Stimulated activated CD4-positive, alpha-beta T cell treated with anti-CD3 and anti-CD28 coated beads, Interleukin-4, amount 100 ng/mL, for 24 hours (primary cell): ENCODE measurements at regions not wholly inside any gene's neighbourhood (a gene's known extent, or its start where the extent isn't known, plus 50 kb on each side); places are given as distances from the start of the nearest gene placed in this dataset.
"Not testable (repeated sequence)": the region's sequence is repeated elsewhere in the genome, so short reads cannot be mapped to it uniquely, and the experiment has no call there.

Source experiments
- DNase-seq: peaks from one replicate; pipeline ENCODE4 v3.0.0-alpha.2; 2020

DNA sequence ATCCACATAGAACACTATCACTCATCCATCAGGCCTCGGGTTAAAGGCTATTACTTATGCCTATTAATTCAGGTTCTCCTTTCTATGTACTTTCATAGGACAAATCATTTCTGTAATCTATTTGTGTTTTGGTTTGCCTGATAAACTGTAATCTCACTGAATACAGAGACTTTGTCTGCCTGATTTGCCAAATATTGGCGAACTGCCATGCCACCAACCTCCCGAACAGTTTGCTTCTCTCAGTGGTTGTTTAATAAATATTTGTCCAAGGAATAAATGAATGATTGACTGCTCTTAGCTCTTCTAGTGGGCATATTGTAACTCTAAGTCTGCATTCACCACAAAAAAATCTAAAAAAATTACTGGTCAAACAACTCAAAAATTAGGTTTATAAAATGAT lies 170.1 kb upstream of the ZFP64 start:
- DNase-seq = no peak

DNA sequence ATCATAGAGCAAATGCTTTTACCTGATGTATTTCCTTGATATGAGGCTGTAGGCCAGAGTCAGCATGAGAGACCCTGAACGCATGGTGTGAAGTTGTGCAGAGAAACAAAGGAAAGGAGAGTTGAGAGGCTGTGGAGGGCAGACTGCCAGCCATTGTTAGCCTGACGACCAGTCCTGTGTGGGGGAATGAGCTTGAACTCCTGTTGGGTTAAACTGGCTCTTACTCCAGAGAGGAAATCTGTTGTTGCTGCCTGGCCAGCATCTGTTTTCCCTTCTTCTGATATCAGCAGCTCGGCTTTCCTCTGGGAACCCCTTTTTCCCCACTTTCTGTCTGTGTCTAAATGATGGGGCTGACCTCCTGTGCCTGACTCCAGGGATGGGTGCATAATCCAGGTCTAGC lies 158.2 kb upstream of the ZFP64 start:
- no peak for DNase-seq

- DNase-seq = no peak
These were observed 156.9 kb upstream of the ZFP64 start for GRCh38 chr20:52348434-52348833.

GRCh38 chr20:52346797-52347196 lies 155.2 kb upstream of the ZFP64 start:
- no peak for DNase-seq

DNA sequence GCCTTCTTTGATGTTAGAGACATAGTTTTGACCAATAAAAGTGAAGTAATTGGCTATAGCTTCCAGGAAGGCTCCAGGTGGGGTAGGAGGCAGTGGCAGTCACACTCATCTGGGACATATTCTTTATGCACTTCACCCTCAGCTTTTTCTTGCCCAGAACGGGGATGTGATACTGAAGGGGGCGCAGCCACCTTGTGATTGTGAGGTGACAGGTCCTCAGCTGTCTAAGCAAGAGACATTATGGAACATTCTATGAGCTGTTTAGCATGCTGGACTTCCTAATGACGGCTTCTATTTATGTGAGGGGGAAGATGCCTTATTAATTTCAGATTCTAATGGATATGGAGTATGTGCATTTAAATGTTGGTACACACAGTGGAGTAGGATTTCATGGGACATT lies 151.3 kb upstream of the ZFP64 start:
- no peak for DNase-seq

DNA sequence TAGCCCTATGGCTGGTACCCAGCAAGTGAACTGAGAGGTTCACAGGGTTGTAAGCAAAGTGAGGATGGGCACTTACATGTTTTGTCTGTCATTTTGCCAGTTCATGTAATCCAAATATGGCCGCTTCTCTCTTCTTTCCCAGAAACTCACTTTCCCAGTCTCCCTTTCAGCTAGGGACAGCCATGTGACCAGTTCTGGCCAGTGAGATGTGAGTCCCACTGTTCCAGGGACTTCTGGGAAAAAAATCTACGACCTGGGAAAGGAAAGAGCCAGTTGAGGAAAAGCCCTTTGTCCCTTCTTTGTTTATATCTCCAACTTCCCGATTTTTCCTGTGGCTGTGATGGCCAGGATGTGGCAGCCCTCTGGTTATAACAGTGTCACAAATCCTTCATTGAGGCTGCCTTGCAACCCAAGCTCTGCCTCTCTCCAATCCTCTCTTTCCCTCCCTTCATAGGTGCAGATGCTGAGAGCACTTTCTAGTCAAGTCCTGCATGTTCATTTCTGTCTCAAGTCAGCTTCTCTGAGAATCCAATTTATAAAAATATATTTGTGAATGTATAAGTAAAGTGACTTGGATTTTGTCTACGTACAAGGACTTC lies 148.6 kb upstream of the ZFP64 start:
- no peak for DNase-seq

DNA sequence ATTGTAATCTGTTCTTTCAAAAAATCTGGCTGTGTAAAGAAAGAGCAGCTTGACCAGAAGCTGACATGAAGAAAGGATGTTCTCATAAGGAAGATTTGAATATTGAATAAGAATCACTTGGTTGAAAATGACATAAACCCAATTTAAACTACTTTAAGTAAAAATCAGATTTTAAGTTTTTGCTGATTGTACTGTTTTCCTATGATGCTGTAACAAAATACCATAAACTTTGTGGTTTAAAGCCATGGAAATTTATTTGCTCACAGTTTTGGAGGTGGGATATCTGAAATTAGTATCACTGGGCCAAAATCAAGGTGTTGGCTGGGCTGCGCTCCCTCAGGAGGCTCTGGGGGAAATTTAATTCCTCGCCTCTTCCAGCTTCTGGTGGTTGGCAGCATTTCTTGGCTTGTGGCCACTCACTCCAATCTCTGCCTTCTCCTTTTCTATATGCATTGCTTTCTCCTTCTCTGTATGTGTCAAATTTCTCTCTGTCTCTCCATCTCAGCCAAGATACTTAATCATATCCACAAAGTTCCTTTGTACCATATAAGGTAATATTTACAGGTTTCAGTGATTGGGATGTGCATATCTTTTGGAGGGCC lies 141.2 kb upstream of the ZFP64 start:
- DNase-seq = no peak

DNA sequence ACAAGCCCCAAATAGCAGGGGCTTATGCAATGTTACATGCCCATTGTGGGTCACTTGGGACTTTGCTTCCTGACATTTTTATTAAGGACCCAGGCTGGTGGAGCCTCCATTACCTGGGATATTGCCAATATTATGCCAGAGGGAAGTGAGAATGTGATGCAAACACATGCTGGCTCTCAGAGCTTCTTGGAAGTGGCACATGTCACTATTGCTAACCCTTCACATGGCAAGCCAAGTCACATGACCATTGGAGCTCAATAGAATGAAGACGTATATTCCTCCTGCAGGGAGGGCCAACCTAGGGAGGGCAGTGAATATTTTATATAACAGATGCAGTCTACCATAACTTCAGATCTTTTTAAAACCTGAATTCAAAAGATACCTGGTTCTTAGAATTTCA lies 140.7 kb upstream of the ZFP64 start:
- DNase-seq = no peak

DNA sequence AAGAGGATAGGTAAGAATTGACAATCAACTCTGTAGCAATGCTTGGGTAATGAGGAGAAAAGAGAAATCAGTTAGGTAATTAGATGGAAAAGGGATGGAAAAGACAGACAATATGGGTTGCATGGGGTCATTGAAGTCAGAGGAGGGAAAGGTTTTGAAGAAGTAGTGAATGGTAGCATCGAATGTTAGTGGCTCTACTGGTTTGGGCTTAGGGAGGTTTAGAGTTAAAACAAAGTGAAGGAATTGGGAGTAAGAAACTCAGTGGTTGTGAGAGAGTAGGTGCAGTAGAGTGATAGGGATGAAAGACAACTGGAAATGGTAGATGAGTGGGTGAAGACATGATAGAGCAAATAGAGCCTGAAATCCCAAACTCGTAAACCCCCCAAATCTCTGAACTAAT lies 140.1 kb upstream of the ZFP64 start:
- DNase-seq = no peak

GRCh38 chr20:52321396-52321795 lies 129.8 kb upstream of the ZFP64 start:
- DNase-seq = no peak

DNA sequence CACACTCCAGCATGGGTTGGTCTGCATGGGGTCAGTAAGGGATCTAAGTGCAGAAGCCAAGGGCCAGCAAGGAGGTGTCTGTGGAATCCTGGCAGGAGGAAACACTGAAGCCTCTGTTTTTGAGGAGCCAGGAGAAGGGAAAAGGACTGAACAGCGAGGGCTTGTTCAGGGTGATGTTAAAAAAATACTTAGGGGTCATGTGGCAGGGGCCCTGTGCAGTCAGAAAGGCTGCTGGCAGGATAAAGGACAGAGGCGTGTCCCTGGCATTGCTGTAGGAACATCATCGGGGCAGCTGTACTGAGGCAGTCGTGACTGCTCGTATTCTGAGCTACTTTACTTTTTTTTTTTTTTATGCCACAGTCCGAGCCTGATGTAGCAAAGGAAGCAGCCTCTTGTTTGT lies 127.1 kb upstream of the ZFP64 start:
- DNase-seq = no peak

DNA sequence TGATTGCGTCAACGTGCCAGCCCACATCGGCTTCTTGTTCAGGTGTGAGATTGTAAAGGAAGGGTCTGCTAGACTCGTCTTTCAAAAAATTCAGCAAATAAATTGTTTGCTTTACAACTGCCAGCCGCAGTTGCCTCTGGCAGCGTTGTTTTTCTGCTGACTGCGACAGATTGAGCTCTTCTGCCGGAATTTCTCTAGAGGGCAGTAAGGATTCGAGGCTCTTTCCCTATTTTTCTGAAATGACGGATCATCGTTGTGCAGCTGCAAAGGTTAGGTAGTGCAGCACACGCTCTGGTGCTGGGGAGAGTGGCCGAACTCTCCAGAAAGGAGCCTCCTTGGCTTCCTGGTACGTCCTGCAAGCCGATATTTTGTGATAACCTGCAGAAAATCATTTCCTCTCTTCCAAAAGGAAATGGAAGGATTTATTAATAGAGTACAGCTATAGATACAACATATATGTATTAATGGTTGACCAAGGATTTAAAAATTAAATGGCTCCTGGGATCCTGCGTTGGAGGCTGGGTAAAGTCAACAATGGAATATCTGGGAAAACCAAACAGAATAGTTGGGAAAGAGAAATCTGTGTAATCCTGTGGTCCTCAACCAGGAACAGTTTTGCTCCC lies 121.9 kb upstream of the ZFP64 start:
- no peak for DNase-seq

- peak; percentile 74 for DNase-seq
These were observed 120.7 kb upstream of the ZFP64 start for GRCh38 chr20:52312132-52312729.

DNA sequence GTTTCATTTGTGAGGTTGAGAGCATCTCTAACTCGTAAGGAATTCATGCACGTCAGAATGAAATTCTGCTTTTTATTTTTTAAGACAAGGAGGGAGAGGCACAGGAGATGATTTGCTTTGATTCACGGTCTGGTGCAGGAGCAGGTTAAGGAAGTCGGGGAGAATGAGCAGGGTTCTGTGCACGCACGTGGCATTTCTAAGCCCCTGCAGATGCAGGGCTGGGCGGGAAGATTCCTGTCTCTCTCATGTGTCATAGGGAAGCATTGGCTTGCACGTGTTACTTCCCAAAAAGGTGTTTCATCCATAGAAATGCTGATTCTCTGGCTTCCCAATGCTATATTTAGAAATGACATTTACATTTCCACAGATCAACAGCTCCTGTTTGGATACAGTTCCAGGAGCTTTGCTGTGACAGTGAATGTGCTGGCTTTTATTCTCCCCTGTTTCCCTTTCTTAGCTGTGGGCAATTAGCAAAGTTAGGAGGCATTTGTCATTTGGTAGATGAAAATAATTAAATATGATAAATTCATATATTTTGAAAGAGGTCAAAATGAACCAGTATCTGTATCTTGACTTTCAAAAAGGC lies 119.7 kb upstream of the ZFP64 start:
- no peak for DNase-seq

GRCh38 chr20:52309181-52309580 lies 117.6 kb upstream of the ZFP64 start:
- no peak for DNase-seq

DNA sequence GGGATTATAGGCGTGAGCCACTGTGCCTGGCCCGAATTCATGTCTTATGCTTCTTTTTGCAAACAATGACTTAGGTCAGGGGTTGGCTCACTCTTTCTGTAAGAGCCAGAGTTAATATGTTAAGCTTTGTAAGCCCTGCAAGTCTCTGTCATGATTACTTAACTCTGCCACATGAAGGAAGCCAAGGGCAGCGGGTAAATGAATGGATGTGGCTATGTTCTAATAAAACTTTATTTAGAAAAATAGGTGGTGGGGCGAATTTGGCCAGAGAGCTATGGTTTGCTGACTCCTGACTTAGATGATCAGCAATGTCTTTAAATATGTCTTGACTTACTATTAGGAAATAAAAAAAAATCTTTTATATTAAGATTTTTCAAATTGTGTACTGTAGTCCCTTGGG lies 114.9 kb upstream of the ZFP64 start:
- no peak for DNase-seq

DNA sequence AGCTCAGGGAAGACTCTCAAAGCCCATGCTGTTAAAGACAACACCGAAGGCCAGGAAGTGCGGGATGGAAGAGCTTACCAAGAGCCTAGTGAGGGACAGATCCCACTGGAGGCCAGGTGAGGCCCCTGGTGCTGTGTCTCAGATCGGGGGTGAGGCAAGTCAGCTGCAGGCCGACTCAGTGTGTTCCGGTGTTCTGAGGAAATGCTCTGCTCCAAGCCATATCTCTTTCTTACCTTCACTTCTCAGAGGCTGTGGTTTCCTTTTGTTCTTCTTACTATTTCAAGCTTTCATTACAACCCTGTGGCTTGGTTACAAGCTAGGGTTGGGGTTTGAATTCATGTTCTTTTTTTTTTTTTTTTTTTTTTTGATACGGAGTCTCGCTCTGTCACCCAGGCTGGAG lies 114.3 kb upstream of the ZFP64 start:
- peak; percentile 24 for DNase-seq

- DNase-seq = no peak
These were observed 113.6 kb upstream of the ZFP64 start for GRCh38 chr20:52305024-52305645.

GRCh38 chr20:52303281-52303950 lies 111.8 kb upstream of the ZFP64 start:
- peak; percentile 54 for DNase-seq

DNA sequence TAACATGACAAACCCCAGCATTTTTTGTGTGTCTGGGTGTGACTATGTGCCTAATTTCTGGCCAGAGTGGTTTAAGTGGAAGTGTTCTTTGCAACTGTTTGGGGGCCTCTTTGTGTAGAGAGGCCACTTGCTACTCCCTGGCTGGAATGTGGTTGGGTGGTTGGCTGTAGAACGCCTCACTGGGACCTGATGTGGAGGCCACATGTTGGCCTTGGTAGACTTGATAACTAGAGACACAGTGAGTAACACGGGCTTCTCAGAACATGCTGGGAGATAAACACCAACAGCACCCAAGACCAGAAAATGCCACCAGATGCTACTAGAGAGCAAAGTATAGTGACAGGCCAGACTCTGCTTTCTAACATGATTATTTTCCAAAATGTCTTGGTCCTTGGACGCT lies 111.2 kb upstream of the ZFP64 start:
- DNase-seq = no peak

GRCh38 chr20:52302051-52302450 lies 110.5 kb upstream of the ZFP64 start:
- DNase-seq = not testable (repeated sequence)

GRCh38 chr20:52295556-52295955 lies 104.0 kb upstream of the ZFP64 start:
- DNase-seq = no peak

GRCh38 chr20:52294106-52294628 lies 102.6 kb upstream of the ZFP64 start:
- DNase-seq = no peak
